ENCODE measurements at regions not wholly inside any gene's neighbourhood (a gene's known extent, or its start where the extent isn't known, plus 50 kb on each side); places are given as distances from the start of the nearest gene placed in this dataset.

GRCh38 chr22:26888887-26889286, 231.5 kb downstream of the MIAT start:
- H3K27me3 Mint-ChIP-seq, result peaks cover 21% of the 10 kb centered on the region
- H3K9me3 Mint-ChIP-seq (ENCODE audit: low read depth), result no peaks in the 10 kb centered on the region
- no peaks in the 10 kb centered on the region for H3K4me1 Mint-ChIP-seq (ENCODE audit: low read depth)
- no peaks in the 10 kb centered on the region for H3K36me3 Mint-ChIP-seq (ENCODE audit: insufficient read depth)
- H3K4me3 Mint-ChIP-seq (ENCODE audit: low read depth), result no peak overlapping the region
- no peak for TF ChIP-seq CTCF (IDR thresholded peaks at IDR 0.05; ENCODE audit: unreplicated experiment)
- H3K27ac Mint-ChIP-seq, result no peak overlapping the region
- DNase-seq (ENCODE audit: low spot score, unreplicated experiment), result no peak

GRCh38 chr22:26889802-26890201, 232.4 kb downstream of the MIAT start:
- Mint-ChIP-seq H3K27me3 (peaks cover 21% of the 10 kb centered on the region), H3K36me3 (ENCODE audit: insufficient read depth) (no peaks in the 10 kb centered on the region), H3K4me3 (ENCODE audit: low read depth) (no peak overlapping the region), H3K4me1 (ENCODE audit: low read depth) (peaks cover 4% of the 10 kb centered on the region), H3K27ac (no peak overlapping the region), H3K9me3 (ENCODE audit: low read depth) (no peaks in the 10 kb centered on the region)
- no peak for DNase-seq (ENCODE audit: low spot score, unreplicated experiment)
- no peak for TF ChIP-seq CTCF (IDR thresholded peaks at IDR 0.05; ENCODE audit: unreplicated experiment)

- no peaks in the 10 kb centered on the region for H3K36me3 Mint-ChIP-seq (ENCODE audit: insufficient read depth)
- H3K27me3 Mint-ChIP-seq, result peaks cover 21% of the 10 kb centered on the region
- H3K27ac Mint-ChIP-seq, result no peak overlapping the region
- DNase-seq (ENCODE audit: low spot score, unreplicated experiment), result no peak
- peaks cover 6% of the 10 kb centered on the region for H3K4me1 Mint-ChIP-seq (ENCODE audit: low read depth)
- H3K4me3 Mint-ChIP-seq (ENCODE audit: low read depth), result no peak overlapping the region
- TF ChIP-seq CTCF (IDR thresholded peaks at IDR 0.05; ENCODE audit: unreplicated experiment), result no peak
- H3K9me3 Mint-ChIP-seq (ENCODE audit: low read depth), result no peaks in the 10 kb centered on the region
These were observed 233.5 kb downstream of the MIAT start for GRCh38 chr22:26890870-26891269.

- H3K4me3 Mint-ChIP-seq (ENCODE audit: low read depth), result no peak overlapping the region
- no peaks in the 10 kb centered on the region for H3K9me3 Mint-ChIP-seq (ENCODE audit: low read depth)
- H3K36me3 Mint-ChIP-seq (ENCODE audit: insufficient read depth), result no peaks in the 10 kb centered on the region
- no peak overlapping the region for H3K27ac Mint-ChIP-seq
- DNase-seq (ENCODE audit: low spot score, unreplicated experiment), result no peak
- TF ChIP-seq CTCF (IDR thresholded peaks at IDR 0.05; ENCODE audit: unreplicated experiment), result no peak
- peaks cover 6% of the 10 kb centered on the region for H3K4me1 Mint-ChIP-seq (ENCODE audit: low read depth)
- H3K27me3 Mint-ChIP-seq, result peaks cover 21% of the 10 kb centered on the region
These were observed 234.0 kb downstream of the MIAT start for GRCh38 chr22:26891429-26891828.

GRCh38 chr22:26892166-26893041, 235.0 kb downstream of the MIAT start:
- TF ChIP-seq CTCF (IDR thresholded peaks at IDR 0.05; ENCODE audit: unreplicated experiment), result no peak
- H3K4me3 Mint-ChIP-seq (ENCODE audit: low read depth), result no peak overlapping the region
- H3K27ac Mint-ChIP-seq, result no peak overlapping the region
- H3K4me1 Mint-ChIP-seq (ENCODE audit: low read depth), result peaks cover 6% of the 10 kb centered on the region
- H3K36me3 Mint-ChIP-seq (ENCODE audit: insufficient read depth), result no peaks in the 10 kb centered on the region
- DNase-seq (ENCODE audit: low spot score, unreplicated experiment), result no peak
- H3K27me3 Mint-ChIP-seq, result peaks cover 21% of the 10 kb centered on the region
- no peaks in the 10 kb centered on the region for H3K9me3 Mint-ChIP-seq (ENCODE audit: low read depth)

Data from progenitor cell of endocrine pancreas (in vitro differentiated cells).